ENCODE measurements at regions not wholly inside any gene's neighbourhood (a gene's known extent, or its start where the extent isn't known, plus 50 kb on each side); places are given as distances from the start of the nearest gene placed in this dataset.

DNA sequence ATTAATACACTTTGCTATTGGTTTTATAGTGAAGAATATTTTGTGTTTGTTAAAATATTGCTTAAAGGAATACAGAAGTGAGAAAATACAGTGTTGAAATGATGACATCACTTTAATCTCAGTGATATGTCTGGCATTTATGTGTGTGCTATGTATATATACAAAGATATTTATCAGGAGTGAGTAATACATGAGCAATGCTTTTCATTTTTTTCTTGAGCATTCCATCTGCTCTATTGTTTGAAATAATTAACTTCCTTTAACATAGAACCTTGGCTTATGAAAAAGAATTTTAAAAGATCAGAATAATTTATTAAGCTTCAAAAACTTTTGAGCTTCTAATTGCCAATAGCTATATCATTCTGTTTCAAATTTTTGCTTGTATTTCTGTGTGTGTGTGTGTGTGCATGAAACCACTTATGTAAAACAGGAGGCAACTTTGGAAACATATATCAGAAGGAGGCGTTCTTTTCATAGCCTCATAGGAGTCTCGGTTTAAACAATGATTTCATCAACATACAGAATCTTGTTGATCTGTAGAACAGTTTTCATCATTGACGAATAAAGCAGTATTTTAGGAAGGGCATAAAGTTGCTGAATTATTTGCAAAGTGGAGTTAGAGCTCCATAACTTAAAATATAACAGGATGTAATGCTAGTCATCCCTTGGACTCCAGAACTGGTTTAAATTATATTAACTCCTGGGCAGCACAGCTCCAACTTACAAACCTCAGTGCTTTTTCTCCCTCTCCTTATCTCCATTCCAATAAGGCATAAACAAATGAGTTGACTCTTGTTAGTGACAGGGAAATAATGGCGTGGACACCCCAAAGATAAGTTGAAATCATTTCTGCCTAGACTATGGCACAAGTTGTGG, 228.4 kb upstream of the DGKB start:
- H4K20me1 ChIP-seq (replicated peaks in 1 of 2; ENCODE audit: control insufficient read depth in 1 of 2, insufficient read depth in 2 of 2, low read length in 2 of 2) = no peaks in the 10 kb centered on the region
- FAIRE-seq (no peak), DNase-seq (ENCODE audit: low read depth in 1 of 2, low spot score in 2 of 2) (no peak)
- ChIA-PET CTCF (ENCODE audit: partially characterized antibody) (interaction anchor here (1.2 kb wide), 1 partner anchor 571 kb away, joined by 4 read pairs; no protein-coding TSS in a partner anchor), POLR2A (ENCODE audit: partially characterized antibody) (no interaction called here)
- H3K79me1 ChIP-seq (ENCODE audit: low read depth, low read length) = no peaks in the 10 kb centered on the region
- H3K4ac ChIP-seq (replicated peaks; ENCODE audit: insufficient read length, low read depth, low read length) = no peak overlapping the region
- H2AFZ ChIP-seq (ENCODE audit: low read length) = no peak overlapping the region
- 93% methylated on average over 4 of the region's 4 CpGs; no CpG with 5 or more reads in 1 of the 2 experiments for WGBS, 2 experiments (ENCODE audit: extremely low coverage in 1 of 2, insufficient coverage in 1 of 2, insufficient read length in 1 of 2, insufficient replicate concordance in 2 of 2, low coverage in 1 of 2, low lambda C conversion rate in 2 of 2, missing lambda C conversion rate in 1 of 2)
- H3K4me2 ChIP-seq (ENCODE audit: insufficient read depth in 1 of 2, low read depth in 2 of 2, low read length in 2 of 2) = no peak overlapping the region
- no peak overlapping the region for H3K27ac ChIP-seq (ENCODE audit: low read depth, low read length)
- no peak overlapping the region for H3K23ac ChIP-seq (ENCODE audit: insufficient read length)
- no peak overlapping the region for H2BK20ac ChIP-seq (ENCODE audit: low read length)
- no peak overlapping the region for H4K8ac ChIP-seq (ENCODE audit: extremely low read depth, insufficient read depth, low read length)
- H3K23me2 ChIP-seq (ENCODE audit: low read depth, low read length) = no peaks in the 10 kb centered on the region
- no peak overlapping the region for H4K5ac ChIP-seq (ENCODE audit: insufficient read length, low read depth, low read length)
- no peaks in the 10 kb centered on the region for H3K79me2 ChIP-seq (ENCODE audit: control insufficient read depth in 1 of 2, insufficient read depth in 2 of 2, low read length in 2 of 2)
- H2BK120ac ChIP-seq (replicated peaks; ENCODE audit: low read depth, low read length) = no peak overlapping the region
- H3K14ac ChIP-seq (ENCODE audit: insufficient read length) = no peak overlapping the region
- H2AK5ac ChIP-seq (ENCODE audit: low read depth, low read length) = no peak overlapping the region
- TF ChIP-seq RBBP5 (IDR thresholded peaks at IDR 0.05; ENCODE audit: borderline replicate concordance, low read depth, low read length) (no peak), SUZ12 (IDR thresholded peaks at IDR 0.05; ENCODE audit: low read length) (no peak)
- H3K18ac ChIP-seq (ENCODE audit: extremely low read depth, low read length) = no peak overlapping the region
- no peaks in the 10 kb centered on the region for H3K9me3 ChIP-seq (ENCODE audit: insufficient read depth in 2 of 2, low read depth in 1 of 2, low read length in 1 of 2)
- H2BK15ac ChIP-seq (ENCODE audit: low read length) = no peak overlapping the region
- H2BK5ac ChIP-seq (ENCODE audit: low read depth, low read length) = no peak overlapping the region
- H3K4me1 ChIP-seq (replicated peaks in 1 of 4; ENCODE audit: control insufficient read depth in 3 of 4, insufficient read depth in 4 of 4, low read length in 3 of 4) = no peaks in the 10 kb centered on the region
- no peaks in the 10 kb centered on the region for H3K27me3 ChIP-seq (replicated peaks in 1 of 4; ENCODE audit: control insufficient read depth in 3 of 4, extremely low read depth in 1 of 4, insufficient read depth in 3 of 4, low read length in 3 of 4)
- H3K4me3 ChIP-seq (ENCODE audit: extremely low read depth in 1 of 4, insufficient read depth in 2 of 4, low read depth in 3 of 4, low read length in 4 of 4) = no peak overlapping the region
- H4K91ac ChIP-seq (replicated peaks; ENCODE audit: insufficient read length, low read length) = no peak overlapping the region
- H3K56ac ChIP-seq (replicated peaks; ENCODE audit: insufficient read length, low read depth, low read length) = no peak overlapping the region
- no peaks in the 10 kb centered on the region for H3K36me3 ChIP-seq (ENCODE audit: control insufficient read depth in 2 of 4, insufficient read depth in 4 of 4, low read length in 3 of 4)
- H2BK12ac ChIP-seq (ENCODE audit: low read depth, low read length) = no peak overlapping the region
- H3K9ac ChIP-seq (replicated peaks in 1 of 4; ENCODE audit: extremely low read depth in 1 of 4, low read depth in 3 of 4, low read length in 3 of 4) = no peak overlapping the region
